Duodenal mucosa (tissue), 2 donors: ENCODE measurements at regions not wholly inside any gene's neighbourhood (a gene's known extent, or its start where the extent isn't known, plus 50 kb on each side); places are given as distances from the start of the nearest gene placed in this dataset.

Experiments
- H3K27ac ChIP-seq: one replicate; pipeline ENCODE4 v1.7.0; 2013; ENCODE audit warnings: low read depth, low read length
- H3K27me3 ChIP-seq, 2 donors: one replicate each; pipeline ENCODE4 v1.7.0; 2013; ENCODE audit warnings: low read length in 2 of 2, control low read depth in 1 of 2; ENCODE audit not compliant: insufficient read depth in 2 of 2, control insufficient read depth in 1 of 2
- H3K36me3 ChIP-seq, 2 donors: one replicate each; pipeline ENCODE4 v1.7.0; 2013; ENCODE audit warnings: low read length in 2 of 2, control low read depth in 1 of 2; ENCODE audit not compliant: insufficient read depth in 2 of 2, control insufficient read depth in 1 of 2
- H3K4me1 ChIP-seq, 2 donors: one replicate each; pipeline ENCODE4 v1.7.0; 2013; ENCODE audit warnings: low read length in 2 of 2, control low read depth in 1 of 2; ENCODE audit not compliant: insufficient read depth in 2 of 2, control insufficient read depth in 1 of 2
- H3K4me3 ChIP-seq, 2 donors: one replicate each; pipeline ENCODE4 v1.7.0; 2013; ENCODE audit warnings: low read length in 2 of 2, low read depth in 1 of 2
- H3K9ac ChIP-seq, 2 donors: one replicate each; pipeline ENCODE4 v1.7.0; 2013; ENCODE audit warnings: low read length in 2 of 2, low read depth in 1 of 2
- H3K9me3 ChIP-seq, 2 donors: one replicate each; pipeline ENCODE4 v1.7.0; 2013; ENCODE audit warnings: low read length in 2 of 2, control low read depth in 1 of 2; ENCODE audit not compliant: control insufficient read depth in 1 of 2

- no peaks in the 10 kb centered on the region for H3K36me3 ChIP-seq
- H3K27ac ChIP-seq = no peak overlapping the region
- no peak overlapping the region for H3K4me3 ChIP-seq
- peaks cover 0 to 3% of the 10 kb centered on the region in 2 donors for H3K27me3 ChIP-seq
- H3K4me1 ChIP-seq = no peaks in the 10 kb centered on the region
- H3K9me3 ChIP-seq = no peaks in the 10 kb centered on the region
- H3K9ac ChIP-seq = no peak overlapping the region
These were observed 341.4 kb downstream of the DIRAS2 start for GRCh38 chr9:90301277-90301653.

GRCh38 chr9:90303655-90304054 is 339.0 kb downstream of the DIRAS2 start:
- no peaks in the 10 kb centered on the region for H3K9me3 ChIP-seq

GRCh38 chr9:90306158-90306557 is 336.5 kb downstream of the DIRAS2 start:
- H3K4me1 ChIP-seq = peaks cover 4 to 7% of the 10 kb centered on the region in 2 donors
- no peaks in the 10 kb centered on the region for H3K9me3 ChIP-seq
- no peaks in the 10 kb centered on the region for H3K36me3 ChIP-seq
- no peak overlapping the region for H3K4me3 ChIP-seq
- H3K9ac ChIP-seq = no peak overlapping the region
- no peak overlapping the region for H3K27ac ChIP-seq
- peaks cover 0 to 6% of the 10 kb centered on the region in 2 donors for H3K27me3 ChIP-seq

More at GRCh38 chr9:90303655-90304054, 339.0 kb downstream of the DIRAS2 start:
- peaks cover 0 to 4% of the 10 kb centered on the region in 2 donors for H3K4me1 ChIP-seq
- H3K36me3 ChIP-seq = no peaks in the 10 kb centered on the region
- H3K27me3 ChIP-seq = peaks cover 0 to 6% of the 10 kb centered on the region in 2 donors
- H3K4me3 ChIP-seq = no peak overlapping the region
- H3K9ac ChIP-seq = no peak overlapping the region
- H3K27ac ChIP-seq = no peak overlapping the region

- Histone ChIP-seq H3K4me1 (peaks cover 4 to 7% of the 10 kb centered on the region in 2 donors), H3K27ac (no peak overlapping the region), H3K4me3 (no peak overlapping the region), H3K9ac (no peak overlapping the region), H3K36me3 (no peaks in the 10 kb centered on the region), H3K9me3 (no peaks in the 10 kb centered on the region), H3K27me3 (peaks cover 0 to 3% of the 10 kb centered on the region in 2 donors)
These were observed 335.3 kb downstream of the DIRAS2 start for GRCh38 chr9:90307167-90307833.

- Histone ChIP-seq H3K9me3 (no peaks in the 10 kb centered on the region), H3K27me3 (peaks cover 0 to 3% of the 10 kb centered on the region in 2 donors), H3K9ac (no peak overlapping the region), H3K4me3 (no peak overlapping the region), H3K36me3 (no peaks in the 10 kb centered on the region), H3K4me1 (peaks cover 4 to 7% of the 10 kb centered on the region in 2 donors), H3K27ac (no peak overlapping the region)
These were observed 334.7 kb downstream of the DIRAS2 start for GRCh38 chr9:90307891-90308290.

- H3K9ac ChIP-seq = no peak overlapping the region
- H3K27ac ChIP-seq = no peak overlapping the region
- peaks cover 0 to 3% of the 10 kb centered on the region in 2 donors for H3K27me3 ChIP-seq
- no peaks in the 10 kb centered on the region for H3K36me3 ChIP-seq
- no peaks in the 10 kb centered on the region for H3K9me3 ChIP-seq
- H3K4me1 ChIP-seq = peaks cover 4 to 7% of the 10 kb centered on the region in 2 donors
- H3K4me3 ChIP-seq = no peak overlapping the region
These were observed 333.9 kb downstream of the DIRAS2 start for GRCh38 chr9:90308691-90309090.

GRCh38 chr9:90309809-90310520 is 332.7 kb downstream of the DIRAS2 start:
- Histone ChIP-seq H3K27me3 (peaks cover 0 to 3% of the 10 kb centered on the region in 2 donors), H3K4me1 (peaks cover 4 to 7% of the 10 kb centered on the region in 2 donors), H3K36me3 (no peaks in the 10 kb centered on the region), H3K4me3 (no peak overlapping the region), H3K27ac (no peak overlapping the region), H3K9ac (no peak overlapping the region), H3K9me3 (no peaks in the 10 kb centered on the region)

GRCh38 chr9:90310521-90310876 is 332.1 kb downstream of the DIRAS2 start:
- Histone ChIP-seq H3K9me3 (no peaks in the 10 kb centered on the region), H3K36me3 (no peaks in the 10 kb centered on the region), H3K4me1 (peaks cover 4 to 7% of the 10 kb centered on the region in 2 donors), H3K27ac (no peak overlapping the region), H3K4me3 (no peak overlapping the region), H3K27me3 (peaks cover 0 to 3% of the 10 kb centered on the region in 2 donors), H3K9ac (no peak overlapping the region)

GRCh38 chr9:90311811-90312210 is 330.8 kb downstream of the DIRAS2 start:
- no peak overlapping the region for H3K4me3 ChIP-seq
- no peaks in the 10 kb centered on the region for H3K9me3 ChIP-seq
- H3K9ac ChIP-seq = no peak overlapping the region
- H3K27me3 ChIP-seq = peaks cover 0 to 3% of the 10 kb centered on the region in 2 donors
- H3K36me3 ChIP-seq = no peaks in the 10 kb centered on the region
- H3K27ac ChIP-seq = no peak overlapping the region
- peaks cover 4 to 7% of the 10 kb centered on the region in 2 donors for H3K4me1 ChIP-seq

GRCh38 chr9:90322296-90322695 is 320.3 kb downstream of the DIRAS2 start:
- no peaks in the 10 kb centered on the region for H3K4me1 ChIP-seq
- H3K27ac ChIP-seq = no peak overlapping the region
- no peaks in the 10 kb centered on the region for H3K27me3 ChIP-seq
- H3K9me3 ChIP-seq = no peaks in the 10 kb centered on the region
- no peaks in the 10 kb centered on the region for H3K36me3 ChIP-seq
- H3K4me3 ChIP-seq = no peak overlapping the region
- no peak overlapping the region for H3K9ac ChIP-seq
